Activated CD4-positive, alpha-beta memory T cell treated with anti-CD3 and anti-CD28 coated beads, Interleukin-2, amount 10 ng/mL, durations not matched to agents 7 days and 5 days (primary cell): ENCODE measurements at regions not wholly inside any gene's neighbourhood (a gene's known extent, or its start where the extent isn't known, plus 50 kb on each side); places are given as distances from the start of the nearest gene placed in this dataset.

Source experiments
- CTCF ChIA-PET: fragments of 350-600 bp; sonication (Branson Sonifier 250); formaldehyde crosslinking; loops from one replicate; lab custom pipeline; 2021; ENCODE audit warnings: antibody characterized with exemption, inconsistent platforms; lab: Charles Lee
- POLR2A ChIA-PET: fragments of 350-600 bp; sonication (Branson Sonifier 250); formaldehyde crosslinking; loops from one replicate; lab custom pipeline; 2021; ENCODE audit warnings: antibody characterized with exemption; lab: Charles Lee
- DNase-seq: peaks from one replicate; pipeline ENCODE4 v3.0.0-alpha.2; 2020
- H3K27ac Mint-ChIP-seq: one replicate; pipeline ENCODE4 v1.8.0; 2021; ENCODE audit warnings: mild to moderate bottlenecking, mixed read lengths
- H3K27me3 Mint-ChIP-seq: one replicate; pipeline ENCODE4 v1.8.0; 2021; ENCODE audit warnings: mixed read lengths
- H3K36me3 Mint-ChIP-seq: one replicate; pipeline ENCODE4 v1.8.0; 2021; ENCODE audit warnings: low read depth, mixed read lengths
- H3K4me1 Mint-ChIP-seq: one replicate; pipeline ENCODE4 v1.8.0; 2021; ENCODE audit warnings: mixed read lengths
- H3K4me3 Mint-ChIP-seq: one replicate; pipeline ENCODE4 v1.8.0; 2021; ENCODE audit warnings: mild to moderate bottlenecking, mixed read lengths
- H3K9me3 Mint-ChIP-seq: one replicate; pipeline ENCODE4 v1.8.0; 2021; ENCODE audit warnings: mixed read lengths

GRCh38 chr11:127054153-127054552, 53.6 kb upstream of the KIRREL3 start:
- DNase-seq: no peak
- CTCF ChIA-PET: no interaction called here
- no peak overlapping the region for H3K27ac Mint-ChIP-seq
- H3K9me3 Mint-ChIP-seq: no peaks in the 10 kb centered on the region
- H3K27me3 Mint-ChIP-seq: no peaks in the 10 kb centered on the region
- no peak overlapping the region for H3K4me3 Mint-ChIP-seq
- H3K36me3 Mint-ChIP-seq: no peaks in the 10 kb centered on the region
- no peaks in the 10 kb centered on the region for H3K4me1 Mint-ChIP-seq
- POLR2A ChIA-PET: no interaction called here

- H3K27ac Mint-ChIP-seq: no peak overlapping the region
- CTCF ChIA-PET: no interaction called here
- H3K9me3 Mint-ChIP-seq: no peaks in the 10 kb centered on the region
- H3K27me3 Mint-ChIP-seq: no peaks in the 10 kb centered on the region
- no peaks in the 10 kb centered on the region for H3K4me1 Mint-ChIP-seq
- H3K4me3 Mint-ChIP-seq: no peak overlapping the region
- POLR2A ChIA-PET: no interaction called here
- DNase-seq: no peak
- H3K36me3 Mint-ChIP-seq: no peaks in the 10 kb centered on the region
Measured at GRCh38 chr11:127052404-127052803, 51.8 kb upstream of the KIRREL3 start.
